GM21717 (cell line): ENCODE measurements at regions not wholly inside any gene's neighbourhood (a gene's known extent, or its start where the extent isn't known, plus 50 kb on each side); places are given as distances from the start of the nearest gene placed in this dataset.
"Not testable (repeated sequence)": the region's sequence is repeated elsewhere in the genome, so short reads cannot be mapped to it uniquely, and the experiment has no call there.

Experiments used
- ATAC-seq: cut with Tn5 transposase; IDR thresholded peaks from one replicate; pipeline ENCODE4 v1.9.1; 2021; ENCODE audit warnings: mild to moderate bottlenecking, moderate library complexity; ENCODE audit not compliant: unreplicated experiment

GRCh38 chr7:52782348-52782747 is 253.1 kb upstream of the POM121L12 start:
- no peak for ATAC-seq

- ATAC-seq: no peak
Observed at GRCh38 chr7:52781250-52781649, 254.2 kb upstream of the POM121L12 start.

GRCh38 chr7:52779004-52779403 is 256.4 kb upstream of the POM121L12 start:
- no peak for ATAC-seq

GRCh38 chr7:52777051-52777822 is 258.2 kb upstream of the POM121L12 start:
- ATAC-seq: no peak

- ATAC-seq: no peak
Observed at GRCh38 chr7:52775876-52776275, 259.6 kb upstream of the POM121L12 start.

GRCh38 chr7:52771177-52771576 is 264.3 kb upstream of the POM121L12 start:
- ATAC-seq: no peak

- ATAC-seq: no peak
Observed at GRCh38 chr7:52764492-52765169, 270.8 kb upstream of the POM121L12 start.

- ATAC-seq: no peak
Observed at GRCh38 chr7:52758356-52758755, 277.1 kb upstream of the POM121L12 start.

GRCh38 chr7:52753855-52754254 is 281.6 kb upstream of the POM121L12 start:
- no peak for ATAC-seq

GRCh38 chr7:52752891-52753290 is 282.5 kb upstream of the POM121L12 start:
- ATAC-seq: no peak

- ATAC-seq: no peak
Observed at GRCh38 chr7:52749880-52750279, 285.6 kb upstream of the POM121L12 start.

- ATAC-seq: no peak
Observed at GRCh38 chr7:52747817-52748216, 287.6 kb upstream of the POM121L12 start.

GRCh38 chr7:52741670-52742290 is 293.7 kb upstream of the POM121L12 start:
- no peak for ATAC-seq

GRCh38 chr7:52735656-52736055 is 299.8 kb upstream of the POM121L12 start:
- no peak for ATAC-seq

- not testable (repeated sequence) for ATAC-seq
Observed at GRCh38 chr7:52728683-52729082, 306.8 kb upstream of the POM121L12 start.

GRCh38 chr7:52727632-52728031 is 307.8 kb upstream of the POM121L12 start:
- ATAC-seq: no peak

- ATAC-seq: no peak
Observed at GRCh38 chr7:52726986-52727385, 308.4 kb upstream of the POM121L12 start.

GRCh38 chr7:52726493-52726892 is 308.9 kb upstream of the POM121L12 start:
- ATAC-seq: no peak

GRCh38 chr7:52723606-52724005 is 311.8 kb upstream of the POM121L12 start:
- no peak for ATAC-seq

GRCh38 chr7:52720856-52721255 is 314.6 kb upstream of the POM121L12 start:
- ATAC-seq: no peak

GRCh38 chr7:52719677-52720076 is 315.8 kb upstream of the POM121L12 start:
- no peak for ATAC-seq

GRCh38 chr7:52715701-52716100 is 319.7 kb upstream of the POM121L12 start:
- ATAC-seq: no peak
